K562 (cell line): ENCODE measurements at regions not wholly inside any gene's neighbourhood (a gene's known extent, or its start where the extent isn't known, plus 50 kb on each side); places are given as distances from the start of the nearest gene placed in this dataset.

Experiments
- ATAC-seq: fragments of 200-7000 bp; cut with Tn5 transposase; 3 replicates; pipeline ENCODE4 v1.9.1; 2020; ENCODE audit warnings: moderate library complexity
- BruUV-seq: library from RNA; stranded (reverse); fragments of 400-500 nt; replicated peaks from 2 replicates; lab custom pipeline; 2021; lab: Mats Ljungman, UMichigan
- CTCF ChIA-PET: fragments of 300-600 bp; formaldehyde crosslinking; extraction: SDS; loops from one replicate; lab custom pipeline; 2021; ENCODE audit warnings: low intra/inter-chr PET ratio; lab: Yijun Ruan, JAX
- POLR2A ChIA-PET: fragments of 300-600, 350-650 bp; sonication (Branson Sonifier 250); formaldehyde crosslinking; extraction: SDS; loops from one replicate; lab custom pipeline; 2021; ENCODE audit warnings: antibody characterized with exemption, inconsistent platforms; lab: Yijun Ruan, JAX
- DNase-seq, 4 experiments: peaks; one replicate each; pipeline versions ENCODE4 v3.0.0 to v3.0.0-alpha.2; 2011 to 2018; ENCODE audit warnings: low spot score in 3 of 4, mixed read lengths in 3 of 4; ENCODE audit errors: extremely low read depth in 1 of 4
- FAIRE-seq: peaks from 2 replicates; lab custom pipeline; 2011; peaks lifted over from hg19 to GRCh38; lab: Jason Lieb, UNC
- H2AFZ ChIP-seq: 2 replicates; pipeline ENCODE4 v1.6.0; 2011; ENCODE audit warnings: low read depth, low read length, control low read depth, inconsistent platforms
- H3K27ac ChIP-seq: fragments of 200-600 bp; 3 replicates; pipeline ENCODE4 v1.8.0; 2011; ENCODE audit warnings: low read depth, mild to moderate bottlenecking, control low read depth, inconsistent platforms, low read length, moderate library complexity, mixed read lengths; ENCODE audit errors: extremely low read depth
- H3K27me3 ChIP-seq, 2 experiments: fragments of 300-600 bp in 1 of 2; 2 replicates in 1 of 2; 3 replicates in 1 of 2; pipeline versions ENCODE4 v1.6.0 to v1.8.0; 2011; ENCODE audit warnings: inconsistent platforms in 2 of 2, low read length in 2 of 2, mild to moderate bottlenecking in 1 of 2, mixed read lengths in 1 of 2, moderate library complexity in 1 of 2; ENCODE audit not compliant: control insufficient read depth in 2 of 2, insufficient read depth in 2 of 2
- H3K36me3 ChIP-seq: fragments of 300-600 bp; 3 replicates; pipeline ENCODE4 v1.8.0; 2011; ENCODE audit warnings: mild to moderate bottlenecking, low read length, inconsistent platforms; ENCODE audit not compliant: control insufficient read depth, insufficient read depth
- H3K4me1 ChIP-seq, 2 experiments: fragments of 200-600 bp in 1 of 2; replicated peaks in 1 of 2; 2 replicates in 1 of 2; 3 replicates in 1 of 2; pipeline versions ENCODE4 v1.5.1 to v1.8.0; 2011; ENCODE audit warnings: inconsistent platforms in 2 of 2, low read length in 2 of 2, mild to moderate bottlenecking in 1 of 2, mixed read lengths in 1 of 2, moderate library complexity in 1 of 2; ENCODE audit not compliant: control insufficient read depth in 2 of 2, insufficient read depth in 2 of 2
- H3K4me2 ChIP-seq: 2 replicates; pipeline ENCODE4 v1.6.1; 2011; ENCODE audit warnings: low read length, control low read depth, inconsistent platforms, mixed read lengths; ENCODE audit not compliant: insufficient read depth
- H3K4me3 ChIP-seq: fragments of 200-600 bp; sonication (generic), shearing (Covaris generic); 2 replicates; pipeline ENCODE4 v1.5.1; 2016; ENCODE audit warnings: control low read depth, inconsistent platforms
- H3K79me2 ChIP-seq: fragments of 200-600 bp; 3 replicates; pipeline ENCODE4 v1.8.0; 2011; ENCODE audit warnings: low read length, inconsistent platforms; ENCODE audit not compliant: control insufficient read depth, insufficient read depth
- H3K9ac ChIP-seq, 2 experiments: 2 replicates each; pipeline versions ENCODE4 v1.6.0 to v1.6.1; 2011; ENCODE audit warnings: low read depth in 2 of 2, low read length in 2 of 2, control low read depth in 1 of 2, inconsistent platforms in 1 of 2, mild to moderate bottlenecking in 1 of 2, mixed read lengths in 1 of 2; ENCODE audit not compliant: insufficient read depth in 1 of 2
- H3K9me1 ChIP-seq: one replicate; pipeline ENCODE4 v1.6.0; 2011; ENCODE audit warnings: inconsistent platforms, mild to moderate bottlenecking, low read length, moderate library complexity; ENCODE audit not compliant: control insufficient read depth, insufficient read depth
- H3K9me3 ChIP-seq: replicated peaks from 2 replicates; pipeline ENCODE4 v1.5.1; 2011; ENCODE audit warnings: low read depth, low read length, inconsistent platforms; ENCODE audit not compliant: control insufficient read depth, insufficient read depth
- H4K20me1 ChIP-seq: replicated peaks from 2 replicates; pipeline ENCODE4 v1.6.1; 2011; ENCODE audit warnings: low read length, inconsistent platforms, mixed read lengths; ENCODE audit not compliant: control insufficient read depth, insufficient read depth
- HES1 ChIP-seq: fragments of 450-650 bp; IDR thresholded peaks from 2 replicates; pipeline ENCODE4 v1.6.1; 2016; ENCODE audit warnings: low read depth, mild to moderate bottlenecking, moderate library complexity
- HIVEP1 ChIP-seq: fragments of 250-450 bp; sonication (Bioruptor Pico); IDR thresholded peaks from 2 replicates; pipeline ENCODE4 v1.4.0; 2020; ENCODE audit warnings: mild to moderate bottlenecking
- HMG20B ChIP-seq: fragments of 250-450 bp; sonication (Bioruptor Pico); IDR thresholded peaks from 2 replicates; pipeline ENCODE4 v1.5.0; 2021; ENCODE audit warnings: mild to moderate bottlenecking
- KLF10 ChIP-seq: fragments of 250-450 bp; sonication (Bioruptor Pico); IDR thresholded peaks from 2 replicates; pipeline ENCODE4 v1.6.1; 2021; ENCODE audit warnings: matching md5 sums
- MCM5 ChIP-seq: fragments of 450-650 bp; IDR thresholded peaks from 2 replicates; pipeline ENCODE4 v1.6.1; 2016; ENCODE audit warnings: low read depth
- NFRKB ChIP-seq: fragments of 450-650 bp; IDR thresholded peaks from 2 replicates; pipeline ENCODE4 v1.6.1; 2016; ENCODE audit warnings: low read depth
- PTRF ChIP-seq: fragments of 450-650 bp; IDR thresholded peaks from 2 replicates; pipeline ENCODE4 v1.6.1; 2016; ENCODE audit warnings: mild to moderate bottlenecking, missing genetic modification characterization, missing compliant biosample characterization
- RBFOX2 ChIP-seq: fragments of 200-400 bp; formaldehyde crosslinking; IDR thresholded peaks from 2 replicates; pipeline ENCODE4 v1.6.1; 2017; ENCODE audit warnings: low read depth, mild to moderate bottlenecking, low read length, moderate library complexity
- SIRT6 ChIP-seq: IDR thresholded peaks from one replicate; pipeline ENCODE4 v1.6.1; 2012; ENCODE audit warnings: low read depth, mild to moderate bottlenecking, control low read depth, inconsistent platforms, low read length, moderate library complexity
- SMARCA5 ChIP-seq: fragments of 450-650 bp; IDR thresholded peaks from 2 replicates; pipeline ENCODE4 v1.6.1; 2016
- SMC3 ChIP-seq: conservative IDR thresholded peaks from 2 replicates; pipeline ENCODE4 v1.6.1; 2011; ENCODE audit warnings: low read depth, low read length, improper control_type of control experiment; ENCODE audit not compliant: insufficient read depth
- TGIF2 ChIP-seq: sonication (generic); formaldehyde crosslinking; IDR thresholded peaks from 2 replicates; pipeline ENCODE4 v1.8.1; 2022; ENCODE audit warnings: mild to moderate bottlenecking, missing genetic modification reagents, moderate library complexity
- TSC22D4 ChIP-seq: fragments of 450-650 bp; IDR thresholded peaks from 2 replicates; pipeline ENCODE4 v1.6.1; 2016; ENCODE audit warnings: missing genetic modification characterization, missing biosample characterization, control low read depth
- YY1 ChIP-seq, 3 experiments: IDR thresholded peaks; 2 replicates each; pipeline ENCODE4 v1.6.1; 2011; ENCODE audit warnings: low read length in 2 of 3, mild to moderate bottlenecking in 2 of 3, moderate library complexity in 2 of 3, borderline replicate concordance in 1 of 3, control low read depth in 1 of 3, low read depth in 1 of 3; ENCODE audit not compliant: insufficient read depth in 3 of 3, insufficient replicate concordance in 2 of 3, control insufficient read depth in 1 of 3, insufficient read length in 1 of 3; ENCODE audit errors: extremely low read depth in 1 of 3
- ZNF280A ChIP-seq: fragments of 450-650 bp; IDR thresholded peaks from 2 replicates; pipeline ENCODE4 v1.6.1; 2018; ENCODE audit warnings: mild to moderate bottlenecking, low read depth; ENCODE audit not compliant: partially characterized antibody
- ZNF282 ChIP-seq: sonication (generic); formaldehyde crosslinking; IDR thresholded peaks from 2 replicates; pipeline ENCODE4 v1.8.1; 2023; ENCODE audit warnings: missing genetic modification reagents
- ZNF830 ChIP-seq: fragments of 250-450 bp; sonication (Bioruptor Pico); IDR thresholded peaks from 2 replicates; pipeline ENCODE4 v1.5.0; 2021; ENCODE audit warnings: mild to moderate bottlenecking
- WGBS: fragments of 100-300 bp; shearing (Covaris generic); methylation state at CpG from one replicate; pipeline ENCODE4 v1.1.6; 2016; ENCODE audit warnings: low coverage, mixed read lengths; ENCODE audit not compliant: insufficient coverage; ENCODE audit errors: missing lambda C conversion rate; 5-methylcytosine and 5-hydroxymethylcytosine counted together
- in situ Hi-C: fragments of 300-500 bp; cut with MboI; formaldehyde crosslinking; loops from 4 replicates; pipeline ENCODE4 v1.15.0; 2018; ENCODE audit warnings: inconsistent platforms, mixed read lengths
- intact Hi-C: fragments of 100-400 bp; cut with micrococcal nuclease; formaldehyde crosslinking; loops from 2 replicates; pipeline ENCODE4 v1.14.2; 2022
- TF ChIP-seq, protein P1 (sequence below), 2 experiments: fragments of 450-650 bp; IDR thresholded peaks; 2 replicates each; pipeline ENCODE4 v1.6.1; 2018; ENCODE audit warnings: mild to moderate bottlenecking in 2 of 2, low read depth in 1 of 2; ENCODE audit not compliant: partially characterized antibody in 2 of 2

DNA sequence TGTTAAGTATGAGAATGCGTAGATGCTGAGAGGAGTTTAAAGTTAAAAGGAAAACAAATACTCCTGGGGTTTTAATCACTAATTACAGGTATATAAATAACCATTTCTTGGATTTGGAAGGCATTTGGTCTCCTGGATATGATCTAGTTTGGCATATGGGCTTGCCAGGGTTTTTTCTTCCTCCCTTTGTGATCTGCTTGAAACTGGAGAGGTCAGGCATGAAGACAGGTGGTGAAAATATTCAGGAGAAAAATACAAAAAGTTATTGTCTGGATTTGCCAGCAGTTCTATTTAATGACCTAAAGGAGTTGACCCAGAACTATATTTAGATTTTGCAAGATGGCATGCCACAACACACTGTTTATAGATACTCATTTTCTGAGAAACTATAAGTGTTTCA lies 136.3 kb downstream of the DIPK2A start:
- WGBS = 8% methylated on average over 1 of the region's 1 CpG
- Histone ChIP-seq H3K4me1 (0 out of 5 replicates have a peak, but pooled peaks cover 0 to 3% of the 10 kb centered on the region in 2 experiments), H3K9me3 (no peaks in the 10 kb centered on the region), H4K20me1 (no peaks in the 10 kb centered on the region), H3K79me2 (no peaks in the 10 kb centered on the region), H3K9me1 (no peaks in the 10 kb centered on the region), H3K27ac (no peak overlapping the region), H3K4me3 (no peak overlapping the region), H3K4me2 (no peak overlapping the region), H3K36me3 (no peaks in the 10 kb centered on the region), H3K27me3 (no peaks in the 10 kb centered on the region), H3K9ac (no peak overlapping the region), H2AFZ (no peak overlapping the region)
- no peak for DNase-seq
- intact Hi-C loops (no loop called here), in situ Hi-C loops (no loop called here)
- no peak for FAIRE-seq
- BruUV-seq = no TSS peak
- ChIA-PET CTCF (no interaction called here), POLR2A (no interaction called here)
- ATAC-seq = no peak
- TF ChIP-seq YY1 (IDR thresholded peaks at IDR 0.05; ENCODE audit: borderline replicate concordance in 1 of 3, control insufficient read depth in 1 of 3, extremely low read depth in 1 of 3, insufficient read depth in 3 of 3, insufficient read length in 1 of 3, insufficient replicate concordance in 2 of 3, low read depth in 1 of 3, low read length in 2 of 3) (no peak), ZNF282 (no peak), HMG20B (CRISPR knock-in tag) (no peak), PTRF (no peak), HES1 (no peak), MCM5 (no peak), ZNF280A (no peak), HIVEP1 (CRISPR knock-in tag) (no peak), RBFOX2 (no peak), KLF10 (no peak), TSC22D4 (no peak), NFRKB (no peak), SMC3 (no peak), ZNF830 (CRISPR knock-in tag) (no peak), SMARCA5 (no peak), TGIF2 (CRISPR knock-in tag) (no peak), SIRT6 (no peak)
- TF ChIP-seq, protein P1, sequence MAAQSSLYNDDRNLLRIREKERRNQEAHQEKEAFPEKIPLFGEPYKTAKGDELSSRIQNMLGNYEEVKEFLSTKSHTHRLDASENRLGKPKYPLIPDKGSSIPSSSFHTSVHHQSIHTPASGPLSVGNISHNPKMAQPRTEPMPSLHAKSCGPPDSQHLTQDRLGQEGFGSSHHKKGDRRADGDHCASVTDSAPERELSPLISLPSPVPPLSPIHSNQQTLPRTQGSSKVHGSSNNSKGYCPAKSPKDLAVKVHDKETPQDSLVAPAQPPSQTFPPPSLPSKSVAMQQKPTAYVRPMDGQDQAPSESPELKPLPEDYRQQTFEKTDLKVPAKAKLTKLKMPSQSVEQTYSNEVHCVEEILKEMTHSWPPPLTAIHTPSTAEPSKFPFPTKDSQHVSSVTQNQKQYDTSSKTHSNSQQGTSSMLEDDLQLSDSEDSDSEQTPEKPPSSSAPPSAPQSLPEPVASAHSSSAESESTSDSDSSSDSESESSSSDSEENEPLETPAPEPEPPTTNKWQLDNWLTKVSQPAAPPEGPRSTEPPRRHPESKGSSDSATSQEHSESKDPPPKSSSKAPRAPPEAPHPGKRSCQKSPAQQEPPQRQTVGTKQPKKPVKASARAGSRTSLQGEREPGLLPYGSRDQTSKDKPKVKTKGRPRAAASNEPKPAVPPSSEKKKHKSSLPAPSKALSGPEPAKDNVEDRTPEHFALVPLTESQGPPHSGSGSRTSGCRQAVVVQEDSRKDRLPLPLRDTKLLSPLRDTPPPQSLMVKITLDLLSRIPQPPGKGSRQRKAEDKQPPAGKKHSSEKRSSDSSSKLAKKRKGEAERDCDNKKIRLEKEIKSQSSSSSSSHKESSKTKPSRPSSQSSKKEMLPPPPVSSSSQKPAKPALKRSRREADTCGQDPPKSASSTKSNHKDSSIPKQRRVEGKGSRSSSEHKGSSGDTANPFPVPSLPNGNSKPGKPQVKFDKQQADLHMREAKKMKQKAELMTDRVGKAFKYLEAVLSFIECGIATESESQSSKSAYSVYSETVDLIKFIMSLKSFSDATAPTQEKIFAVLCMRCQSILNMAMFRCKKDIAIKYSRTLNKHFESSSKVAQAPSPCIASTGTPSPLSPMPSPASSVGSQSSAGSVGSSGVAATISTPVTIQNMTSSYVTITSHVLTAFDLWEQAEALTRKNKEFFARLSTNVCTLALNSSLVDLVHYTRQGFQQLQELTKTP (IDR thresholded peaks at IDR 0.05; ENCODE audit: low read depth in 1 of 2, partially characterized antibody in 2 of 2) = no peak
